HG03095 (cell line): ENCODE measurements at regions not wholly inside any gene's neighbourhood (a gene's known extent, or its start where the extent isn't known, plus 50 kb on each side); places are given as distances from the start of the nearest gene placed in this dataset.
"Not testable (repeated sequence)": the region's sequence is repeated elsewhere in the genome, so short reads cannot be mapped to it uniquely, and the experiment has no call there.

ENCODE experiments used
- ATAC-seq: cut with Tn5 transposase; IDR thresholded peaks from one replicate; pipeline ENCODE4 v1.9.1; 2021; ENCODE audit warnings: moderate library complexity; ENCODE audit not compliant: unreplicated experiment

DNA sequence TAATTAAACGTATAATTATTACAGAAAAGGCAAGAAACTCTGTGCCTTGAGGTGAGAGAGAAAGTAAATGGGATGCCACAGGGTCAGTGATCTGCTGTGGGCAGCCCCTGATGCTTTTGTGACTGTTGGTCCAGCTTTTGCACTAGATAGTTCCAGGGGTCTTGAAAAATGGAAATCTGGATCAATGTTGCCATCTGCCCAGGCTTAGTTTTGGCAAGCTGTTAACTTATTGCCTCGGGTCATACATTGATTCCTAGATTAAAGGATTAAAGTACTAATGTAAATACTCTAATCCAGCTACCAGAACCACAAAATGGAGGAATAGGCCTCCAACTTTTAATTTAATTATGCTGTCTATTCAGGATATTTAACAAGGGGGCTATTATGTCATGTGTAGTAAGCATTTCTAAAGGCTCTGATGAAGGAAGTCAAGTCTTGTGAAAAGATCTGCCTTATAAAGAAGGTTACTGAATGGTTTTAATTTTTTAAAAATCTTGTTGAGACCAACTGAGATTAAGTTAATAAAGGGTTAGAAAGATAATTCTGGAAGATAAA lies 376.0 kb upstream of the HS3ST5 start:
- no peak for ATAC-seq

DNA sequence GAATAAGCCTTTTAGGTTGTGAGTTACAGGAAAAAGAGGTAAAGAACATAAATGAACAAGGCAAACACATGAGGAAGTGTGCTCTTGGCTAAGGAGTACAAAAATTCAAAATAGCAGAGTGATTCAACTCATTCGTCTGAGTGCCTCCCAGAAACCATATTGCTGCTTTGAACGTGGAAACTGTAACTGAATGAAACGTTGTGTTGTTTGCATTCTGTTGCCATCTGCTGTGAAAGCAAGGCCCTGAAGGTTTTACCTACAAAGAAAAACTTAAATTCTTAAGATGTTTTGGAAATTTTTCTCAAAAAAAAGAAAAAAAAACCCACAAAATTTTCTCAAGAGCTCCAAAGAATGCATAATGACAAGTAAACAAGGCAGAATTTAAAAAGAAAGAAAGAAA lies 375.4 kb upstream of the HS3ST5 start:
- ATAC-seq = no peak

DNA sequence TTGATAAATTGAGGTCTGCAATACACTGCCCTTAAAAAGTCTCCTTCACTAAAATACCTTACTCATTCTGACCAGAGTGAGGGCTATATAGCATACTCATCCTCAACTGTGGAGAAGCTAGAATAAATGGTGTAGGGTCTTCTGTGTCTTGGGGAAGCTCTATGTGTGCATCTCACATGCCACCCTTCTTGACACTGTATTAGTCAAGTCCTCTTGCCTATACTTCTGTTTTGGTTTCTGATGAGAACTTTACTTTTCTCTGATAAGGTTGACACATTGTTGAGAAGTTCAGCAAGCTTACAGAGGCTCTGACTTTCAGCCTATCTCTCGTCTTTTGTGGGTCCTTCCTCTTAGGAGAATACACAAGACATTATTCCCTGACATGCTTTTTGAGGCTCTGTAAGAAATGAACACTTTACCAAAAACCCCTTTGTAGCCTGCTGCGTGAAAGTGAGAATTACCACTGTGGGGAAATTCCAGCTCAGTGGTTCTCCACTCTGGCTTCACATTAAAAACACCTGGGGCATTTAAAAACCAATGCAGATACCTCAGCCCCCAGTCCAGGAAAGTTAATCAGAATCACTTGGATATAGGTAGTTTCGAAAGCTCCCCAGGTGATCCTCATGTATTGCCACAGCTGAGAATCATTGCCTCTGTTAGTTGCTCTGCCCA lies 372.1 kb upstream of the HS3ST5 start:
- peak; percentile 54 for ATAC-seq

DNA sequence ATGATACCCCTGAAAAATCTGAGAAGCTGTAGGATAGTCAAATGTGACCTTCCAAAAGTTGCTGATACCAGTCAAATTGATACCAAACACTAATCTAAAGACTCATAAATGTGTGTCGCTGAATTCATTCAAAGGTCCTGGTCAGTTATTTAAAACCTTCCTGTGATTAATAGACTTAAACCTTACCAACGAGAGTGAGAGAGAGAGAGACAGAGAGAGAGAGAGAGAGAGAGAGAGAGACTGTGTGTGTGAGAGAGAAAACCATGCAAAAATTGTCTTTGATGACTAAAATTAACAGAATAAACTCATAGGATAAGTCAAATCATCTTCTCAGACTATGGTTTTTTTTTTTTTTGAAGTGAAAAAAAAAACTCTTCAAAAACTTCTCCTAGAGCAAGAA lies 370.9 kb upstream of the HS3ST5 start:
- ATAC-seq = no peak

DNA sequence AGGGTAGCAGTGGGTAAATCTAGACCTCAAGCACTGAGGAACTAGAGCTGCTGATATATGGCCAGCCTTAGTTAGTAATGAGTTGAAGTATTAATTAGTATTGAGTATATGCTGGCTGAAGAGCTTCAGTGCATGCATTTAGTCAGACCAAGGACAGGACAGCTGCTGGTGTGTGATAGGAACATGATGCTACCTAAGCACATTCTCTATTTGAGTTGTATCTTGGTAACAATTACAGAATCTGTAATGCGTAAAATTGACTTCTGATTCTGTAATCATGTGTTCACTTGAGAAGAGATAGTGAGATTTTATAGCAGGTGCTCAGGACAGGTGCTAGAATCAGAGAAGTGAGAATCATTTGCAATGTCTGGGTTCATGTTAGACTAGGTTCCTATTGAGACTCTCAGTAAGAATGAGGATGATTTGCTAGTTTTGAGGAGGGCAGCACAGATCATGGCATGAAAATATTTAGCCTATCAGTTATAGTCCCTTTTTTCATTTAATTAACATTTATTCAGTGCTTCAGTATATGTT lies 369.4 kb upstream of the HS3ST5 start:
- ATAC-seq = no peak

DNA sequence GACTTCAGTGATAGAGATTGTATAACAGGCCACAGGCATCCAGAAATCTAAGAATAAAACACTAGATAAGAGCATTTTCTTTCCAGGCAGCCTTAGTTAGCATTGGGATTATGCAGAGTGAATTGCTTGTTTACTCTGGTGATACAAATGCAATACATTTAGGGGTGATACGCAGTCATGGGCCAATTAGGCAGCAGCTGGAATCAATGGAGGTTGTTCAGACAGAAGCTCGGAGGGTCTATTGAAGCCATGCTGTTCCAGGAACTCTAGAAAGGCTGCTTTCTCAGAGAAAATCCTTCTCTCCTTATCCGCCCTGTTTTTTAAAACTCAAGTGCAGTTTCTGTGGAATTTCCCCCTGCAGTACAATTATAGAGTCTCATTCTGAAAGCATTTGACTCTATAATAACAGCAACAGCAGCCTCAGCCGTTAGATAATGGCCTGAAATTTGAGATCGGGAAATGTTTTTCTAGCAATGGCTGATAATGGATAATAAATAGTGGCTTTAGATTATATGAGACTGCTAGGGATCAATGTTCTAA lies 364.3 kb upstream of the HS3ST5 start:
- ATAC-seq = no peak

DNA sequence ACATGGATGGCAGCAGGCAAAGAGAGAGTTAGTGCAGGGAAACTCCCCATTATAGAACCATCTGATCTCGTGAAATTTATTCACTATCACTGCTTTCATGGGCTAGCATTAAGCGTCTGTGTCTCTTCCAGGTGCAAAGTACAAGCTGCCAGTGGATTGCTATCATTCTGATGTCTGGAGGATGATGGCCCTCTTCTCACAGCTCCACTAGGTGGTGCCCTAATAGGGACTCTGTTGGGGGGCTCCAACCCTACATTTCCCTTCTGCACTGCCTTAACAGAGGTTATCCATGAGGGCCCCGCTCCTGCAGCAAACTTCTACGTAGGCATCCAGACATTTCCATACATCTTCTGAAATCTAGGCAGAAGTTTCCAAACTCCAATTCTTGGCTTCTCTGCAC lies 347.8 kb upstream of the HS3ST5 start:
- ATAC-seq = no peak

DNA sequence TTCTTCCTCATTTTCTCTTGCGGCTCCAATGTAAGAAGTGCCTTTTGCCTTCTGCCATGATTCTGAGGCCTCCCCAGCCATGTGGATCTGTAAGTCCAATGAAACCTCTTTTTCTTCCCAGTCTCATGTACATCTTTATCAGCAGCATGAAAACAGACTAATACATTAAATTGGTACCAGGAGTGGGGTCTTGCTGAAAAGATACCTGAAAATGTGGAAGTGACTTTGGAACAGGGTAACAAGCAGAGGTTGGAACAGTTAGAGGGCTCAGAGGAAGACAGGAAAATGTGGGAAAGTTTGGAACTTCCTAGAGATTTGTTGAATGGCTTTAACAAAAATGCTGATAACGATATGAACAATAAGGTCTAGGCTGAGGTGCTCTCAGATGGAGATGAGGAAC lies 316.7 kb upstream of the HS3ST5 start:
- no peak for ATAC-seq

DNA sequence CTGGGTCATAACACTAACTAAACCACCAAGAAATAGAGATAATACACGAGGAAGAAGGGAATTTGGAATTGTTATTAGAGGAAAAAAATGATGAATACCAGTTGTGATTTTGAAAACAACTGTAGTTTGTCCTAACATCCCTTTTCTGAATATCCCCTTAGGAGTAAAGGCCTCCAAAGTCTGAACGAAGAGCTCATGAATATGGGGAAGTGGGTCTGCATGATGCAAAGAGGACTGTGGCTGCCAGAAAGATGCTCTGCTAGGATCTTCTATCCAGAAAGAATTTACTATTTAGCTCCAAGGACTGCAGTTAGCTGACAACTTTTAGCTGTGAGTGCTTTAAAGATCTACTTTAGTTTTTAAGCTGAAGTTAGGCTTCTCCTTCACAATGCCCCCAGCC lies 308.8 kb upstream of the HS3ST5 start:
- ATAC-seq = no peak

DNA sequence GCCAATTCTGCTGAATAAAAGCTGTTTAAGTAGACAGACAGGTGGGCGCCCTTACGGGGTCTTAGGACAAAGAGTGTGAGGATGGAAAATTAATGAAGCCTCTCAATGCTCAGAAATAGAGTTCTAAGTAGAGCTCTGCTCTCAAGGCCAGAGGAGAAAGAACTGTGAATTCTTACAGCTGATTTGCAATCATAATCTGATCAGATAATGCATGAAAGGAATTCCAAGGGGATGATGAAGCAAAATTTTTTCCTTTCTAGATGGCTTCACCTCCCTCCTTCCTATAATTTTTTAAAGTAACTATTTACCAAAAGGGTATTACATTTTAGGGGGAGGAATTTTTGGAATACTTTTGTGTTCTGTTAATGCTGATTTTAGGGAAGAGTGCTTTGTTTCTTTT lies 308.1 kb upstream of the HS3ST5 start:
- no peak for ATAC-seq

DNA sequence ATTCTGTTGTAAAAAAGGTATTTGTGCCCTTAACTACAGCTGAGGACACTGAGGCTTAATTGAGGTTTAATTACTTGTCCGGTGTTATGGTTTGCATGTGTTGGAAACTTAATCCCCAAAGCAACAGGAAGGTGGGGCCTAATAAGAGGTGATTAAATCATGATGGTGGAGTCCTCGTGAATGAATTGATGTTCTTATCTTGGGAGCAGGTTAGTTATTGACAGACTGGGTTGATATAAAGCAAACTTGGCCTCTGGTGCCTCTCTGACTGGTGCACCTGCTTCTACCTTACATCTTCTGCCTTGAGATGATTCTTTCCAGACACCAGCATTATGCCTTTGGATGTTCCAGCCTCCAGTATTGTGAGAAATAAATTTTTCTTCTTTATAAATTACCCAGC lies 306.5 kb upstream of the HS3ST5 start:
- no peak for ATAC-seq

DNA sequence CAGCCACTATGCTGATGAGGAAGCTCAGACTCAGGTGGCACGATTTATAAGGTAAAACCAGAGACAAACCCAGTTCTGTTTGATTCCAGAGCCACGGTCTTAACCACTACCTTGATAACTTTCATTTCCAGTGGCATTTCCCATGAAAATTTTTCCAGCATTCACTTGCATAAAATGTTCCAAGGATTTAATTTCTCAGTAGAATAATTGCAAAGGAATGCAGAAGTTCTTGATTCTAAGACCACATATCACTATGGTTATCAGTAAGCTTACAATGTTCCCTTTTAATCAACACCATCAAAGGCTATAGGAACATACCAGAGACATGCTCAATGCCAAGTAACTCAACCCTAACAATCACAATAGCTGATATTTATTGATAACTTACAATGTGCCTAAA lies 306.0 kb upstream of the HS3ST5 start:
- ATAC-seq = no peak

DNA sequence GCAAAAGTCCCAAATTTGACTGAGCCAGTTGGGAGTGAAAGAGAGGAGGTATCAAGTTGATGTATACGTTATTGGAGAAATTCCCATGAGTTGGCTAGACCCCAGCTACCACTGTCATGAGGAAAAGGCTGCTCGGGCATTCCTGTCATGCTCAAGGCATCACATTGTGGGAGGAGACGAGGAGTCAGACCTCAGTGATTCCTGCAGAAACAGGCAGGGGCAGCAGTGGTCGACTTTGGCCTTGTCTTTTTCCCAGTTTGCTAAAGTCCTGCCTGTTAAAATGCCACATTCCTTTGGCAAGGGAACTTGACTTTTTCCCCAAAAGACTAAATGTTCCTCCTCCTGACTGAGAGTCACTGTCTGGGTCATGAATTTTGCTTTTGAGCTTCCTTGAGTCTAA lies 295.5 kb upstream of the HS3ST5 start:
- no peak for ATAC-seq

DNA sequence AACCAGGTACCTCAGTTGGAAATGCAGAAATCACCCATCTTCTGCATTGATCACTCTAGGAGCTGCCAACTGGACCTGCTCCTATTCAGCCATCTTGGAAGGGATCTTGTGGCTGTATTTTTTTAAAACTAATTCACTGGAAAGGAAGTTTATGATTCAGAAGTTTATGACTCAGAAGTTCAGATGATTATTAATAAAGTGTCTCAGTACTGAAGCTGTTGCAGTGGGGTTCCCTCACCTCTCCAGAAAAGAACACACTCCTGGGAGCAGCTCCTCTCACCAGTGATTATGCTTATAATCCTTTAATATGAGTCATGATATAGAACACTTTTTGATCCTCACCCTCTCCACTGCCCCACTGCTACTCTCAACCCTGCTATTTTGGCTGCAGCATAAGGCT lies 291.2 kb upstream of the HS3ST5 start:
- ATAC-seq = no peak

DNA sequence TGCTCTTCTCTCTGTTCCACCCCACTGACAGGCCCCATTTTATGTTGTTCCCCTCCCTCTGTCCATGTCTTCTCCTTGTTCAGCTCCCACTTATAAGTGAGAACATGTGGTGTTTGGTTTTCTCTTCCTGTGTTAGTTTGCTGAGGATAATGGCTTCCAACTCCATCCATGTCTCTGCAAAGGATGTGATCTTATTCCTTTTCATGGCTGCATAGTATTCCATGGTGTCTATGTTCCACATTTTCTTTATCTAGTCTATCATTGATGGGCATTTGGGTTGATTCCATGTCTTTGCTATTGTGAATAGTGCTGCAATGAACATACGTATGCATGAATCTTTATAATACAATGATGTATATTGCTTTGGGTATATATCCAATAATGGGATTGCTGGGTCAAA lies 283.4 kb upstream of the HS3ST5 start:
- ATAC-seq = not testable (repeated sequence)

DNA sequence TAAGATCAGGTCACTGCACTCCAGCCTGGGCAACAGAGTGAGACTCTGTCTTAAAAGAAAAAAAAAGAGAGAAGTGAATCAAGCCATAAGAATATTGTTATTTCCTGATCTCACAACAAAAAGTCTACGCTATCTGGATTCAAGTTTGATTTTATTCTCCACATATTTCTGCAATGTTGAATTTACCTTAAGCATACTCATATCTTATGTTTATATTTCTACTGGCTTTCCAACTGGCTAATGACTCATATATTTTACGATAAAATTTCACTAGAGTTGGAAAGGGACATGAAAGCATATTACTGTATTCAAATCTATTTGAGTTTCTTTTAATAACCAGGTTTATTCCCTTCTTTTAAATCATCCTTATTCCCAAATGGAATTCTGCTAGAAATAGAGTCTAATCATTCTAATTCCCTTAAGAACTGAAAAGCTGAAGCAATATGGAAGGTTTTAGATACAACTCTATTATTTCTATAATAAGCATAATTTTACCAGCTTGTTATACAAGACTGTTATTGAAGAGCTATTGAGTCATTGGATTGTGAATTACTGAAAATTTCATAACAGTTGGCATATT lies 276.9 kb upstream of the HS3ST5 start:
- ATAC-seq = no peak

DNA sequence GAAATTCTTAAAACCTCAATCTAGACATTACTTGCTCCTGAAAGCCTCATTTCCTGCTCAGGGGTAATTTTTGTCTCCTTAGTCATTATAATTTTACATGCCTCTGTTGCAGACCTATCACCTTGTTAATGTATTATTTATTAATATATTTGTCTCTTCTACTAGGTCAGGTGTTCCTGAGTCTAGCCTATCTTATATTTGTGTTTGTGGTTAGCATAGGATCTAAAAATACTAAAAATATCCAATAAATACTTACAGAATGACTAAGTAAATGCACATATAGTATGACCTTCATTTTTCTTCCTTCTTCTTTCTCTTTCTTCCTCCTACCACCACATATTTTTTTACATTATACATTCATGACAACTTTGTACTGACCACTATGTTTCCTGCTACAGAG lies 268.9 kb upstream of the HS3ST5 start:
- no peak for ATAC-seq

DNA sequence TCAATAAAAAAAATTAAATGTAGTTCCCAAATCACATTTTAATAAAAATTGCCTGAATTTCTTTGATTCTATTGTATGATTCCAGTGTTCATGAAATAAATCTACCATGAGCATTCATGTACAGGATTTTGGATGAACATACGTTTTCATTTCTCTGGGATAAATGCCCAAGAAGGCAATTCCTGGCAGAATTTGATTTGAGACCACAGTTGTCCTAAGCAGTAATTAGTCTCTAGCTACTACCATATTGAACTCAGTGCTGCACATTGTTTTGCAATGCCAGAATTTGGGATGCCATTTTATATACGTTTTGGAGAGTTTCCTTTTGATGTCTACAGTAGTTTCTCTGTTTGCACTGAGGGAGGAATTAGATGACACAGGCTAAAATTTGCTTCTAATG lies 265.3 kb upstream of the HS3ST5 start:
- no peak for ATAC-seq

DNA sequence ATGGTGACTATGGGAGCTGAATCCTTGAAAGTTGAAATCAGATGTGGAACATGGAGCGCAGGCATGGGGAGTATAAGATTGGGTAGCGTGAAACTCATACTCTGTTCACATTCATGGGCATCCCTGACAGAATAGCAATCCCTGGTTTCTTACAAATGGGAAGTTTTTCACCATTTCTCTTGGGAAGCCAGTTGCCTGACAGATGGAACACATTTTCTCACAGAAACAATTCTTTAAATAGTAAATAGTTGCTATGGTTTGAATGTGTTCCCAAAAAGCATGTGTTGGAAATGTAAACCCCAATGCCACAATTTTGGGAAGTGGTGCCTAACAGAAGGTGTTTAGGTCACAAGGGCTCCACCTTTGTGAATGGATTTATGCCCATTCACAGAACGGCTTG lies 262.8 kb upstream of the HS3ST5 start:
- no peak for ATAC-seq

DNA sequence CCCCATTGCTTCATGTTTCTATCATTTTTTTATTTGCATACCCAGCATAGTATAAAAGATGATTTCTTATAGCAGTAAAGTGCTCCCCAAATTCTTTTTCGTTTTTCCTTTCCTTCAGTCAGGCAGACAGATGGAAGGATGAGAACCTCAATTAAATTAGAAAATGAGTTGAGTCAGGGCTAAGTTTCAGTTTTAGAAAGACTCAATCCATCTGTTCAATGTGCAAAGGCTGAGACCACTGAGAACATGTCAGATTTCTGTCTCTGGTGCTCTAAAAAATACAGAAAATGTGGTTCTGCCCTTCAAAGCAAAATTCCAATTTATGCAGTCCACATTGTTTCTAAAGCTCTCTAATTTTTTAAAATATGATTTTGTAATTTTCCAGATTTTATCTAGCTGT lies 257.6 kb upstream of the HS3ST5 start:
- no peak for ATAC-seq

DNA sequence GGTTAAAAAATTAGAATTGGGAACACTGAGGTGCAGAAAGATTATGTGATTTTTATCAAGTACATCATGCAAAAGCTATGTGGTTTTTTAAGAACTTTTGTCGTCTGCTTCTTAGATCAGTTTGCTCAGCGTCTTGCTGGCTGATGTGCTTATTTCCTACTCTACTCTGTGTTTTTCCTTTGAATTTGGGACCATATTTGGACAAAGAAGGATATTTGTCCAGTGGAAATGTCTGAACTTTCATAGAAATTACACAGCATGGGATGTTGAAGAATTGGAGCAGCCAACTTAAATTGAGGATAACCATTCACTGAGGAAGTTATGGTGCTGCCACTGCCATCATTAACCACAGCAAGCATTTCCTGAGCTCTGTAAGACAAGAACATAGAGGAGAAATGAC lies 252.8 kb upstream of the HS3ST5 start:
- ATAC-seq = no peak

DNA sequence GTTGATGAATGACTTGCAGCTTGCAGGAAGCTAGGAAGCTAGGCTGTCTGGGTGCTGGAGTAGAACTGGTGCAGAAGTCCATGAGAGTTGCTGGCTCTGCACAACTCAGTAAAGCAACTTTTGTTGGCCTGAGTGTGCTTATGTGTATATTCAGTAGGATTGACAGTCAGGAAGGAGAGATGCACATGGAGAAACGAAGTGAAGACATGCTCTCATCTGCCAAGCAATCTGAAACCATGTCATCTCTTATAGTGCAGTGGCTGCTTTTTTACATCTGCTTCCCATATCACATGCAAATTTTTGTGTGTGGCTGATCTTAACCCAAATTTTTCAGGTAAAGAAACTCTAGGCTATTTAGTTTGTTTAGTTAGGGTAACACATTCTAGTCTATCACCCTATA lies 252.4 kb upstream of the HS3ST5 start:
- ATAC-seq = no peak
